Coronary artery (tissue), 2 donors: ENCODE measurements at regions not wholly inside any gene's neighbourhood (a gene's known extent, or its start where the extent isn't known, plus 50 kb on each side); places are given as distances from the start of the nearest gene placed in this dataset.

Source experiments
- DNase-seq: peaks from one replicate; pipeline ENCODE4 v3.0.0-alpha.2; 2017; ENCODE audit warnings: low spot score
- H3K27ac ChIP-seq, 2 donors: fragments of 200-600 bp; sonication (generic); one replicate each; pipeline ENCODE4 v1.5.1; 2016 to 2019
- H3K4me3 ChIP-seq: fragments of 200-600 bp; sonication (generic); 2 replicates; pipeline ENCODE4 v1.5.1; 2016; ENCODE audit warnings: mild to moderate bottlenecking, moderate library complexity
- CTCF ChIP-seq: fragments of 200-600 bp; sonication (generic); IDR thresholded peaks from one replicate; pipeline ENCODE4 v1.5.1; 2019; ENCODE audit warnings: antibody characterized with exemption

- TF ChIP-seq CTCF = no peak
- DNase-seq = no peak
- Histone ChIP-seq H3K27ac (no peak overlapping the region), H3K4me3 (no peak overlapping the region)
Measured at GRCh38 chr10:43026039-43026973, 50.6 kb upstream of the RET start.
